ENCODE measurements at regions not wholly inside any gene's neighbourhood (a gene's known extent, or its start where the extent isn't known, plus 50 kb on each side); places are given as distances from the start of the nearest gene placed in this dataset.

DNA sequence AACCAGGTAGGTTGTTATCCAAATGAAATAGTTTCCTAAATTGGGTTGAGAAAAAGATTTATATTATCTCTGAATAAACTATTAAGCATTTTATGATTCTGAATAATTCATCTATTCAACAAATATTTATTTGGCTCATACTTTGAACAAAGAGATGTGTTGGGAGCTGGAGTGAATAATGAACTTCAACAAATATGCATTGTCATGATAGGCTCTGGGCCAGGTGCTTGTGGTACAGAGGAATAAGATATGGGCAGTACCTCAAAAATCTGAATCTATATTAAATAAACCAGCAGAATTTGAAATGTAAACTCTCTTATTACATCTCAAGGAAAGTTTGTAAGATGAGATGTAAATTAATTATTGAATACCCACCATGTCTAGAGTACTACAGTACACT, 75.7 kb upstream of the DCLK2 start:
- Histone ChIP-seq H3K9me3 (ENCODE audit: control insufficient read depth, low read length) (no peaks in the 10 kb centered on the region), H3K27me3 (ENCODE audit: control insufficient read depth in 1 of 2, insufficient read depth in 1 of 2, low read length in 2 of 2) (no peaks in the 10 kb centered on the region), H3K9ac (ENCODE audit: low read length) (no peak overlapping the region), H3K18ac (ENCODE audit: low read depth in 1 of 2, low read length in 2 of 2) (no peak overlapping the region), H2BK15ac (ENCODE audit: low read depth, poor library complexity, severe bottlenecking) (no peak overlapping the region), H3K79me1 (replicated peaks; ENCODE audit: low read length, poor library complexity, severe bottlenecking) (no peaks in the 10 kb centered on the region), H3K14ac (ENCODE audit: low read length in 2 of 2) (no peak overlapping the region), H3K36me3 (ENCODE audit: control insufficient read depth in 1 of 2, insufficient read depth in 2 of 2, low read depth in 1 of 2, low read length in 2 of 2) (no peaks in the 10 kb centered on the region), H3K4ac (ENCODE audit: low read depth in 1 of 2, low read length in 2 of 2) (no peak overlapping the region), H3K4me3 (ENCODE audit: insufficient read depth in 1 of 2, low read depth in 1 of 2, low read length in 2 of 2) (no peak overlapping the region), H2BK120ac (ENCODE audit: low read depth, low read length) (no peak overlapping the region), H3K4me2 (ENCODE audit: low read length, poor library complexity, severe bottlenecking) (no peak overlapping the region), H2AK5ac (ENCODE audit: low read length, severe bottlenecking) (no peak overlapping the region), H3K23ac (ENCODE audit: low read length in 2 of 2) (no peak overlapping the region), H2BK5ac (ENCODE audit: low read depth, low read length, poor library complexity, severe bottlenecking) (no peak overlapping the region), H3K4me1 (ENCODE audit: control insufficient read depth, insufficient read depth, low read depth, low read length) (peaks cover 10% of the 10 kb centered on the region), H2AFZ (ENCODE audit: low read depth, low read length) (no peak overlapping the region), H4K8ac (ENCODE audit: low read length) (no peak overlapping the region), H3K27ac (ENCODE audit: low read length, poor library complexity, severe bottlenecking) (peak overlapping the region; percentile 75), H4K91ac (ENCODE audit: low read length) (no peak overlapping the region), H2BK12ac (ENCODE audit: low read length in 2 of 2) (no peak overlapping the region)
- DNase-seq: no peak

DNA sequence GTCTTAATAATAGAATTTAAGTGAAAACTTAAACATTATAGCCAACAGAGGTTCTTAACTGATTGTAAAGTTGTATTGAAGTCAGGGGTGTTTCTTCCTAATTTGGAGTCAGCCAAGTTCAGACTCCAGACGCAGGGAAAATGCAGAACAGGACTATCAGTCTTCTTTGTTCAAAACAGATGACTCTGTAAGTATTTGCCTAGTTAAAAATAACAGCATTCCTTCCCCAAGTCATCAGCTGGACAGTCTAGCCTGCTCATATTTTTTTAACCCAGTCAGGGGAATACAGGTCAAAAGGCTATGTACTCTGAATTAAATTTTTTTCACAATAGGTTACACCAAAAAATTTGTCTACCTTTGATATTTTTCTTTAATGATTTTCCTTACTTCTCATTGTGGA, 73.8 kb upstream of the DCLK2 start:
- H3K18ac ChIP-seq (ENCODE audit: low read depth in 1 of 2, low read length in 2 of 2): no peak overlapping the region
- H3K27ac ChIP-seq (ENCODE audit: low read length, poor library complexity, severe bottlenecking): peak overlapping the region; percentile 82
- H3K4me2 ChIP-seq (ENCODE audit: low read length, poor library complexity, severe bottlenecking): no peak overlapping the region
- H2BK12ac ChIP-seq (ENCODE audit: low read length in 2 of 2): no peak overlapping the region
- H2BK15ac ChIP-seq (ENCODE audit: low read depth, poor library complexity, severe bottlenecking): no peak overlapping the region
- H3K36me3 ChIP-seq (ENCODE audit: control insufficient read depth in 1 of 2, insufficient read depth in 2 of 2, low read depth in 1 of 2, low read length in 2 of 2): no peaks in the 10 kb centered on the region
- peak overlapping the region; percentile 8 for H2BK5ac ChIP-seq (ENCODE audit: low read depth, low read length, poor library complexity, severe bottlenecking)
- H3K4me3 ChIP-seq (ENCODE audit: insufficient read depth in 1 of 2, low read depth in 1 of 2, low read length in 2 of 2): no peak overlapping the region
- no peak overlapping the region for H3K4ac ChIP-seq (ENCODE audit: low read depth in 1 of 2, low read length in 2 of 2)
- DNase-seq: peak; percentile 61
- H2BK120ac ChIP-seq (ENCODE audit: low read depth, low read length): no peak overlapping the region
- 0% methylated on average over 1 of the region's 1 CpG for WGBS
- no peak overlapping the region for H2AFZ ChIP-seq (ENCODE audit: low read depth, low read length)
- H2AK5ac ChIP-seq (ENCODE audit: low read length, severe bottlenecking): no peak overlapping the region
- H4K91ac ChIP-seq (ENCODE audit: low read length): no peak overlapping the region
- H3K9ac ChIP-seq (ENCODE audit: low read length): no peak overlapping the region
- no peak overlapping the region for H4K8ac ChIP-seq (ENCODE audit: low read length)
- H3K79me1 ChIP-seq (replicated peaks; ENCODE audit: low read length, poor library complexity, severe bottlenecking): no peaks in the 10 kb centered on the region
- H3K14ac ChIP-seq (ENCODE audit: low read length in 2 of 2): no peak overlapping the region
- H3K23ac ChIP-seq (ENCODE audit: low read length in 2 of 2): no peak overlapping the region
- H3K4me1 ChIP-seq (ENCODE audit: control insufficient read depth, insufficient read depth, low read depth, low read length): peaks cover 5% of the 10 kb centered on the region
- H3K27me3 ChIP-seq (ENCODE audit: control insufficient read depth in 1 of 2, insufficient read depth in 1 of 2, low read length in 2 of 2): no peaks in the 10 kb centered on the region
- H3K9me3 ChIP-seq (ENCODE audit: control insufficient read depth, low read length): no peaks in the 10 kb centered on the region

DNA sequence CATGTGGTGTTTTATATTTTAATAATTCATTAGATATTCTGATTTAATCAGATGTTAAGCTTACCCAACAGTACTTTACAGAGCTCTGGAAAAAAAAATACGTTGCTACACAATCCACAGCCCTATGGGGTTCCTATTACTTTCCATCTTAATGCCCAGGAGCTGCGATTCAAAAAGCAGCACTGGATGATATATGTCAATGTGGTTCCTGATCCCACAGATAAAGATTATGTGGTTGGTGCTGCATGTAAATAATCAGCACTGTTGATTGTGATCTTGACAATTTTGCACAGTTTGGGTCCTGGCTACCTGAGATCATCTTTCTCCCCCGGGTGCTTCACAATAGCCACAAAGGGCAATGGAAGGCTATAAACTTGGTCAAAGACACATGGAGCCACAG, 72.7 kb upstream of the DCLK2 start:
- Histone ChIP-seq H3K4me2 (ENCODE audit: low read length, poor library complexity, severe bottlenecking) (no peak overlapping the region), H2BK120ac (ENCODE audit: low read depth, low read length) (no peak overlapping the region), H2AK5ac (ENCODE audit: low read length, severe bottlenecking) (peak overlapping the region; percentile 74), H3K14ac (ENCODE audit: low read length in 2 of 2) (no peak overlapping the region), H3K27me3 (ENCODE audit: control insufficient read depth in 1 of 2, insufficient read depth in 1 of 2, low read length in 2 of 2) (no peaks in the 10 kb centered on the region), H3K9ac (ENCODE audit: low read length) (no peak overlapping the region), H3K18ac (ENCODE audit: low read depth in 1 of 2, low read length in 2 of 2) (no peak overlapping the region), H2BK12ac (ENCODE audit: low read length in 2 of 2) (peak overlapping the region in 1 of 2 experiments; percentile 20), H3K36me3 (ENCODE audit: control insufficient read depth in 1 of 2, insufficient read depth in 2 of 2, low read depth in 1 of 2, low read length in 2 of 2) (no peaks in the 10 kb centered on the region), H2BK15ac (ENCODE audit: low read depth, poor library complexity, severe bottlenecking) (no peak overlapping the region), H4K8ac (ENCODE audit: low read length) (peak overlapping the region; percentile 42), H2BK5ac (ENCODE audit: low read depth, low read length, poor library complexity, severe bottlenecking) (peak overlapping the region; percentile 88), H2AFZ (ENCODE audit: low read depth, low read length) (no peak overlapping the region), H4K91ac (ENCODE audit: low read length) (no peak overlapping the region), H3K27ac (ENCODE audit: low read length, poor library complexity, severe bottlenecking) (no peak overlapping the region), H3K9me3 (ENCODE audit: control insufficient read depth, low read length) (no peaks in the 10 kb centered on the region), H3K79me1 (replicated peaks; ENCODE audit: low read length, poor library complexity, severe bottlenecking) (no peaks in the 10 kb centered on the region), H3K4me3 (ENCODE audit: insufficient read depth in 1 of 2, low read depth in 1 of 2, low read length in 2 of 2) (no peak overlapping the region), H3K4me1 (ENCODE audit: control insufficient read depth, insufficient read depth, low read depth, low read length) (peaks cover 5% of the 10 kb centered on the region), H3K4ac (ENCODE audit: low read depth in 1 of 2, low read length in 2 of 2) (no peak overlapping the region), H3K23ac (ENCODE audit: low read length in 2 of 2) (no peak overlapping the region)
- DNase-seq: no peak
- WGBS: 74% methylated on average over 3 of the region's 3 CpGs

DNA sequence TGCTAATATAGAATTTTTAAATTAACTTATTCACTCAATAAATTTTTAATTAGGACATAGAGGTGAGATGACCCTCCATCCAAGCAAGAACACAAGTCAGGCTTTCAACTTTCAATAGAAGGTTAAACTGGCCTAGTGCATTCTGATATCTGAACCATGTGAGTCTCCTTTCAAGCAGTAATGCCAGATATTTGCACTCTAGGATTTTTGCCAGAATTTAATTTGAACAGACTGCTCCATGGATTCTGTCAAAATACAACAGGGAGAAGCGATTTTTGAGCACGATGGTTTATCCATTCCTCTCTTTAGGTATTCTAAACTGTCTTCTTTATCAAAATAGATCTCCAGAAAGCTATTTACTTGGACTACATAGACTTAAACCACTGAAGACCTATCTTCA, 72.0 kb upstream of the DCLK2 start:
- peak overlapping the region; percentile 23 for H3K27ac ChIP-seq (ENCODE audit: low read length, poor library complexity, severe bottlenecking)
- no peak overlapping the region for H3K4me2 ChIP-seq (ENCODE audit: low read length, poor library complexity, severe bottlenecking)
- H3K4ac ChIP-seq (ENCODE audit: low read depth in 1 of 2, low read length in 2 of 2): no peak overlapping the region
- H2BK5ac ChIP-seq (ENCODE audit: low read depth, low read length, poor library complexity, severe bottlenecking): no peak overlapping the region
- H2BK12ac ChIP-seq (ENCODE audit: low read length in 2 of 2): no peak overlapping the region
- no peaks in the 10 kb centered on the region for H3K79me1 ChIP-seq (replicated peaks; ENCODE audit: low read length, poor library complexity, severe bottlenecking)
- no peak overlapping the region for H3K9ac ChIP-seq (ENCODE audit: low read length)
- peaks cover 5% of the 10 kb centered on the region for H3K4me1 ChIP-seq (ENCODE audit: control insufficient read depth, insufficient read depth, low read depth, low read length)
- H2AK5ac ChIP-seq (ENCODE audit: low read length, severe bottlenecking): no peak overlapping the region
- WGBS: 94% methylated on average over 2 of the region's 2 CpGs
- H3K18ac ChIP-seq (ENCODE audit: low read depth in 1 of 2, low read length in 2 of 2): no peak overlapping the region
- H4K91ac ChIP-seq (ENCODE audit: low read length): no peak overlapping the region
- H3K36me3 ChIP-seq (ENCODE audit: control insufficient read depth in 1 of 2, insufficient read depth in 2 of 2, low read depth in 1 of 2, low read length in 2 of 2): no peaks in the 10 kb centered on the region
- H2BK120ac ChIP-seq (ENCODE audit: low read depth, low read length): no peak overlapping the region
- no peak overlapping the region for H3K23ac ChIP-seq (ENCODE audit: low read length in 2 of 2)
- H2BK15ac ChIP-seq (ENCODE audit: low read depth, poor library complexity, severe bottlenecking): no peak overlapping the region
- H2AFZ ChIP-seq (ENCODE audit: low read depth, low read length): no peak overlapping the region
- no peak overlapping the region for H3K14ac ChIP-seq (ENCODE audit: low read length in 2 of 2)
- DNase-seq: no peak
- H3K4me3 ChIP-seq (ENCODE audit: insufficient read depth in 1 of 2, low read depth in 1 of 2, low read length in 2 of 2): no peak overlapping the region
- no peaks in the 10 kb centered on the region for H3K9me3 ChIP-seq (ENCODE audit: control insufficient read depth, low read length)
- no peaks in the 10 kb centered on the region for H3K27me3 ChIP-seq (ENCODE audit: control insufficient read depth in 1 of 2, insufficient read depth in 1 of 2, low read length in 2 of 2)
- no peak overlapping the region for H4K8ac ChIP-seq (ENCODE audit: low read length)
